22Rv1 (cell line): ENCODE measurements at regions not wholly inside any gene's neighbourhood (a gene's known extent, or its start where the extent isn't known, plus 50 kb on each side); places are given as distances from the start of the nearest gene placed in this dataset.

Experiments used
- ZFX ChIP-seq: fragments of 450-650 bp; IDR thresholded peaks from 2 replicates; pipeline ENCODE4 v1.6.1; 2017; ENCODE audit warnings: antibody characterized with exemption, borderline replicate concordance
- TF ChIP-seq, protein P1 (sequence below): fragments of 450-650 bp; IDR thresholded peaks from 2 replicates; pipeline ENCODE4 v1.5.1; 2017; ENCODE audit warnings: mild to moderate bottlenecking

DNA sequence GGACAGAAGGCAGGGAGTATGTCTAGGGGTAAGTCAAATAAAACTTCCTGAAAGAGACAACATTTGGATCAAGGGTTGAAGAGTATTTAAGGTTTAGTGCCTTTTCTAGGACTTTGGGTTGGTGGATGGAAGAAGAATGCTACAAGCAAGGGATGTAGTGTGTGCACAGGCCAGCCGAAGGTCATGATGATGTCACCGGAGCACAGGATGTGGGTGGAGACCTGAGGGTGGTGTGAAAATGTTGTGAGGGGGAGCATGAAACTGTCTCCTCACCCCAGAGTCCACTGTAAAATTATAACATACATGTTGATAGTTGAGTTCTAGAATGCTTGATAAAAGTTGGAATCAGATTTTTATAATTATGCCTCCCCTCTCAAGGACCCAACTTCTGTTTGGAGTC lies 553.3 kb upstream of the SGCD start:
- TF ChIP-seq, protein P1, sequence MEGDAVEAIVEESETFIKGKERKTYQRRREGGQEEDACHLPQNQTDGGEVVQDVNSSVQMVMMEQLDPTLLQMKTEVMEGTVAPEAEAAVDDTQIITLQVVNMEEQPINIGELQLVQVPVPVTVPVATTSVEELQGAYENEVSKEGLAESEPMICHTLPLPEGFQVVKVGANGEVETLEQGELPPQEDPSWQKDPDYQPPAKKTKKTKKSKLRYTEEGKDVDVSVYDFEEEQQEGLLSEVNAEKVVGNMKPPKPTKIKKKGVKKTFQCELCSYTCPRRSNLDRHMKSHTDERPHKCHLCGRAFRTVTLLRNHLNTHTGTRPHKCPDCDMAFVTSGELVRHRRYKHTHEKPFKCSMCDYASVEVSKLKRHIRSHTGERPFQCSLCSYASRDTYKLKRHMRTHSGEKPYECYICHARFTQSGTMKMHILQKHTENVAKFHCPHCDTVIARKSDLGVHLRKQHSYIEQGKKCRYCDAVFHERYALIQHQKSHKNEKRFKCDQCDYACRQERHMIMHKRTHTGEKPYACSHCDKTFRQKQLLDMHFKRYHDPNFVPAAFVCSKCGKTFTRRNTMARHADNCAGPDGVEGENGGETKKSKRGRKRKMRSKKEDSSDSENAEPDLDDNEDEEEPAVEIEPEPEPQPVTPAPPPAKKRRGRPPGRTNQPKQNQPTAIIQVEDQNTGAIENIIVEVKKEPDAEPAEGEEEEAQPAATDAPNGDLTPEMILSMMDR = no peak
- no peak for TF ChIP-seq ZFX
